Tibial nerve (tissue), 3 donors: ENCODE measurements at regions not wholly inside any gene's neighbourhood (a gene's known extent, or its start where the extent isn't known, plus 50 kb on each side); places are given as distances from the start of the nearest gene placed in this dataset.

Experiments used
- POLR2A ChIP-seq, 2 donors: fragments of 450-650 bp; IDR thresholded peaks; one replicate each; pipeline ENCODE4 v1.6.1; 2017; ENCODE audit warnings: antibody characterized with exemption in 2 of 2, mild to moderate bottlenecking in 2 of 2, moderate library complexity in 2 of 2
- TF ChIP-seq, protein P1 (sequence below), 5 experiments: fragments of 200-600 bp in 3 of 5; fragments of 450-650 bp in 2 of 5; sonication (generic) in 3 of 5; IDR thresholded peaks; one replicate each; pipeline ENCODE4 v1.5.1; 2016 to 2019; ENCODE audit warnings: antibody characterized with exemption in 5 of 5, mild to moderate bottlenecking in 3 of 5, moderate library complexity in 2 of 5

DNA sequence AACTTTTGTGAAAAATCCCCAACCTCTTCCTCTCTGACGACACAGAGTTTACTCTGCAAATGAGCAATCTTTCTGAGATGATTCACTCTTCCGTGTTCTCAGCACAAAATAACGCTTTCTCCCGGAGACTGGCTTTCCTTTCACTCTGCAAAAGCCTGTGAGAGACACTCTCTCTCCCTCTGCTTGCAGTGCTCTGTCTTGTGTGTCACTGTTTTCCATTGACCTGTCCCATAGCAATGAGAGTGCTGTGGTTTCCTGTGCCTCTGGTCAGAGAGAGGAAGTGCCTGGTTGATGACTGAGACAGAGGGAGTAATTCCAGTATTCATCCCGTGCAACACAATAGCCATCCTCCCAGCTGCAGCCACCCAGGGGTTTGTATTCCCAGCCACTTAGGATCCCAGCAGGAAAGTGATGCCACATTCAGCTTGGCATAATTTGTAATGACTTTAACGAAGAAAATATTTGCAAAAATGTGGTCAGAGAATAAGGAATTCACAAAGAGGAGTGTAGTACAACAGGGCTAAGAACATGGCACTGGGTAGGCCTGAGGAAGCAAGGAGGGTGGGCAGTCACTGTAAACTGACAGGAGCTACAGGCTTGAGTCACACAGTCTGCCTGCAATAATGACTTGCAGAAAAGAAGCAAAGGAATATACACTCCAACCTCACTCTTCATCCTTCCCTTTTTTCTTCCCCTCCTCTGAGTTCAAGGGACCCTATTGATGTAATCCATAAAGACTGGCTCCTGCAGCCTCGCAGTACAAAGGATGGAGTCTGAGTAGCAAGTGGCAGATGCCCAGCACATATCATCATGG lies 463.5 kb upstream of the RGMB start:
- TF ChIP-seq, protein P1, sequence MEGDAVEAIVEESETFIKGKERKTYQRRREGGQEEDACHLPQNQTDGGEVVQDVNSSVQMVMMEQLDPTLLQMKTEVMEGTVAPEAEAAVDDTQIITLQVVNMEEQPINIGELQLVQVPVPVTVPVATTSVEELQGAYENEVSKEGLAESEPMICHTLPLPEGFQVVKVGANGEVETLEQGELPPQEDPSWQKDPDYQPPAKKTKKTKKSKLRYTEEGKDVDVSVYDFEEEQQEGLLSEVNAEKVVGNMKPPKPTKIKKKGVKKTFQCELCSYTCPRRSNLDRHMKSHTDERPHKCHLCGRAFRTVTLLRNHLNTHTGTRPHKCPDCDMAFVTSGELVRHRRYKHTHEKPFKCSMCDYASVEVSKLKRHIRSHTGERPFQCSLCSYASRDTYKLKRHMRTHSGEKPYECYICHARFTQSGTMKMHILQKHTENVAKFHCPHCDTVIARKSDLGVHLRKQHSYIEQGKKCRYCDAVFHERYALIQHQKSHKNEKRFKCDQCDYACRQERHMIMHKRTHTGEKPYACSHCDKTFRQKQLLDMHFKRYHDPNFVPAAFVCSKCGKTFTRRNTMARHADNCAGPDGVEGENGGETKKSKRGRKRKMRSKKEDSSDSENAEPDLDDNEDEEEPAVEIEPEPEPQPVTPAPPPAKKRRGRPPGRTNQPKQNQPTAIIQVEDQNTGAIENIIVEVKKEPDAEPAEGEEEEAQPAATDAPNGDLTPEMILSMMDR (IDR thresholded peaks at IDR 0.05), result no peak
- TF ChIP-seq POLR2A (IDR thresholded peaks at IDR 0.05), result no peak
